ENCODE measurements at regions not wholly inside any gene's neighbourhood (a gene's known extent, or its start where the extent isn't known, plus 50 kb on each side); places are given as distances from the start of the nearest gene placed in this dataset.

DNA sequence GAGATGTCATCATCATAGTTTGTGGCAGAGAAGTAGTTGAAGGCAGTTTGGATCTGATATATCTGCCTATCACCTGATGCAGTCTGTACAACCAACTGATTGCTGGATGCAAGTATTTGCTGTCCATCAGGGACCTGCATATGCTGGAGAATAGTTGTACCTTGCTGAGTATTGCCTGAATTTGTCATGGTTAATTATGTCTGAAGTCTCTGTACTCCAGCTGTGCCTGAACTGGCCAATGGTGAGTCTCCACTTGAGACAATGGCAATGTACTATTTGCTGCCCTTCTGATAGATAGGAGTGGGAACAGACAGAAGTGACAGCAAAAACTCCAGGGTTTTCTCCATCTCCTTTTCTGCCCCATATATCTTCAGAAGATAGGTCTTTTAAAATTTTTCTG, 531.5 kb downstream of the EPHA7 start:
- H3K9me3 ChIP-seq, result peaks cover 0 to 10% (median 6%) of the 10 kb centered on the region in 3 donors
- TF ChIP-seq, protein P1, sequence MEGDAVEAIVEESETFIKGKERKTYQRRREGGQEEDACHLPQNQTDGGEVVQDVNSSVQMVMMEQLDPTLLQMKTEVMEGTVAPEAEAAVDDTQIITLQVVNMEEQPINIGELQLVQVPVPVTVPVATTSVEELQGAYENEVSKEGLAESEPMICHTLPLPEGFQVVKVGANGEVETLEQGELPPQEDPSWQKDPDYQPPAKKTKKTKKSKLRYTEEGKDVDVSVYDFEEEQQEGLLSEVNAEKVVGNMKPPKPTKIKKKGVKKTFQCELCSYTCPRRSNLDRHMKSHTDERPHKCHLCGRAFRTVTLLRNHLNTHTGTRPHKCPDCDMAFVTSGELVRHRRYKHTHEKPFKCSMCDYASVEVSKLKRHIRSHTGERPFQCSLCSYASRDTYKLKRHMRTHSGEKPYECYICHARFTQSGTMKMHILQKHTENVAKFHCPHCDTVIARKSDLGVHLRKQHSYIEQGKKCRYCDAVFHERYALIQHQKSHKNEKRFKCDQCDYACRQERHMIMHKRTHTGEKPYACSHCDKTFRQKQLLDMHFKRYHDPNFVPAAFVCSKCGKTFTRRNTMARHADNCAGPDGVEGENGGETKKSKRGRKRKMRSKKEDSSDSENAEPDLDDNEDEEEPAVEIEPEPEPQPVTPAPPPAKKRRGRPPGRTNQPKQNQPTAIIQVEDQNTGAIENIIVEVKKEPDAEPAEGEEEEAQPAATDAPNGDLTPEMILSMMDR (IDR thresholded peaks at IDR 0.05), result no peak
- no peak overlapping the region for H3K4me3 ChIP-seq
- H3K4me1 ChIP-seq, result no peaks in the 10 kb centered on the region
- intact Hi-C loops (cut with DNase I; ENCODE audit: low total_unique reads), result no loop called here
- no peaks in the 10 kb centered on the region for H3K36me3 ChIP-seq
- DNase-seq, result no peak
- H3K27ac ChIP-seq, result no peak overlapping the region
- no peaks in the 10 kb centered on the region for H3K27me3 ChIP-seq

DNA sequence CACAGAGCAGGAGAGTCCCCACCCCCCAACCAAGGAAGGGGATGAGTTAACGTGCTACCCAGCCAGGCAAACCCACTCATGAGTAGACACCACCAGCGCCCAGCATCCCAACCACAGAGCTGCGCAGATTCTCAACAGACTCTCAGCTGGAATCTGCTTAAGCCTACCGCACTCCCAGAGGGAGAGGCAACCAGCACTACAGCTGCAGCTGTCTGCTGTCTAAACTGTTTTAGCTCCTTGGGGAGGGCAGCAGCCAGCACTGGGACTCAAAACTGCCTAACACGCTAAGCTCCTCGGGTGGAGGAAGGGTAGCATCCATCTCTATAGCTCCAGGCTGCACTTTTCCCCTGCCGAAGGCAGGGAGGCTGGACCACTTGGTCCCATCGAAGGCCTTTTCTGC, 539.8 kb downstream of the EPHA7 start:
- no peaks in the 10 kb centered on the region for H3K9me3 ChIP-seq
- H3K4me1 ChIP-seq, result no peaks in the 10 kb centered on the region
- no peak for DNase-seq
- no peaks in the 10 kb centered on the region for H3K27me3 ChIP-seq
- TF ChIP-seq, protein P1 (IDR thresholded peaks at IDR 0.05), result no peak
- H3K36me3 ChIP-seq, result no peaks in the 10 kb centered on the region
- intact Hi-C loops (cut with DNase I; ENCODE audit: low total_unique reads), result no loop called here
- H3K27ac ChIP-seq, result no peak overlapping the region
- H3K4me3 ChIP-seq, result no peak overlapping the region

DNA sequence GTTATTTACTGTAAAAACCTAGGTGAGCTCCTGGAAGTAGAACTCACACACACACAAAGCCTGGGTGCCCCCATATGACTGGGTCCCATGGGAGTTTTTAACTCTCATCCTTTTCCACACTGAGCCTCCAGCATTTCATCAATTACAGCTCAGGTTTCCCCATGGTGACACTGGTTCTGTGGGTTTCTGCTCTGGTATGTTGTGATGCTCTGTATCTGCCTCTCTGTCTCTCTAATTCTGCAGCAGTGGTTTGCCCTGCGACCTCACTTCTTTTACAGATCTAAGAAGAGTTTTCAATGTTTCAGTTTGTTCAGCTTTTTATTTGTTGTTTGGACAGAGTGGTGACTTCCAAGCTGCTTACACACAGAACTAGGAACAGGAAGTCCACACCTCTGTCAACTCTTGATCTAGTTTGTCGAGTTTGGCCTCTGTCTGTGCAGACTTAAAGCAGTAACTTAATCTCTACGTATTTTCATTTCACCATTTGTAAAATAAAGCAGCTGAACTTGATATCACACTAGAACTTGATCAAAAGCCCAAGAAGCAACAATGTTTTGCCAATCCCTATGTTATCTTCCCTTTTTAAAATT, 554.3 kb downstream of the EPHA7 start:
- DNase-seq, result no peak
- intact Hi-C loops (cut with DNase I; ENCODE audit: low total_unique reads), result no loop called here
- Histone ChIP-seq H3K9me3 (no peaks in the 10 kb centered on the region), H3K36me3 (no peaks in the 10 kb centered on the region), H3K27me3 (no peaks in the 10 kb centered on the region), H3K27ac (no peak overlapping the region), H3K4me1 (no peaks in the 10 kb centered on the region), H3K4me3 (no peak overlapping the region)
- TF ChIP-seq, protein P1 (IDR thresholded peaks at IDR 0.05), result no peak

DNA sequence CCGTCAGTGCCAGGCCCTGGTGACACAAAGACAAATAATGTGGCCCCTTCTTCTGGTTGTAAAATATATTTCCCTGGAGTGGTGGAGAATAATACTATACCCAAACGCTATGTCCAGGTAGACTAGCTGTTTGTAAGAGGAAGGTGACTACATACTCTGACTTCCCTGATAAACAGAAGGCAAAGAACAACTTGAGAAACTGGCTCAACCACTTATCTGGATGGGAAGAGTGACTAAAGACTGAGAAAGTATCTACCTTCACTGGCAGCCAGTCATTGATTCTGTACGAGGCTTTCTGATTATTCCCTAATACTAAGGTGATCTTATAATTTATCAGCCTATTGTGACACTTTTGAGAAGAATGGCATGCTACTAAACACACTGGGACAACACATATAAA, 569.7 kb downstream of the EPHA7 start:
- intact Hi-C loops (cut with DNase I; ENCODE audit: low total_unique reads), result no loop called here
- Histone ChIP-seq H3K4me1 (no peaks in the 10 kb centered on the region), H3K4me3 (no peak overlapping the region), H3K27ac (no peak overlapping the region), H3K27me3 (no peaks in the 10 kb centered on the region), H3K36me3 (no peaks in the 10 kb centered on the region), H3K9me3 (no peaks in the 10 kb centered on the region)
- TF ChIP-seq, protein P1 (IDR thresholded peaks at IDR 0.05), result no peak
- no peak for DNase-seq

DNA sequence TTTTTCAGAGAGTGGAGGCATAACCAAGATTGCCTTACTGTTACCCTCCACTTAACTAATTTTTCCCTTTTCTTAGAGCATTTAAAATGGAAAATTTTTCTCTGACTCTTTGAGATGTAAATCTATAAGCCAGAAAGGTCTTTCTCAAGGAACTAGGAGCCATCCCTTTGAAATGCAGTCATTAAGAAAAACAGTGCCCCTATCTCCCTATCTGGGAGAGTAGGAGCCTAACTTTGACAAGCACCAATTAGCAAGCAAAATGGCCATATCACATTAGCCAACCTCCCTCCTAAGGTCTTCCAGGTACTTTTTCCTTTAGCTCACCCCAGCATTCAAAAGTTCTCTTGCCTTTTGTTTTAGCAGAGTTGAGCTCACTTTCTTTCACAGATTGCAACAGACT, 570.5 kb downstream of the EPHA7 start:
- Histone ChIP-seq H3K36me3 (no peaks in the 10 kb centered on the region), H3K4me1 (no peaks in the 10 kb centered on the region), H3K9me3 (no peaks in the 10 kb centered on the region), H3K4me3 (no peak overlapping the region), H3K27me3 (no peaks in the 10 kb centered on the region), H3K27ac (no peak overlapping the region)
- DNase-seq, result no peak
- TF ChIP-seq, protein P1 (IDR thresholded peaks at IDR 0.05), result no peak
- intact Hi-C loops (cut with DNase I; ENCODE audit: low total_unique reads), result no loop called here

DNA sequence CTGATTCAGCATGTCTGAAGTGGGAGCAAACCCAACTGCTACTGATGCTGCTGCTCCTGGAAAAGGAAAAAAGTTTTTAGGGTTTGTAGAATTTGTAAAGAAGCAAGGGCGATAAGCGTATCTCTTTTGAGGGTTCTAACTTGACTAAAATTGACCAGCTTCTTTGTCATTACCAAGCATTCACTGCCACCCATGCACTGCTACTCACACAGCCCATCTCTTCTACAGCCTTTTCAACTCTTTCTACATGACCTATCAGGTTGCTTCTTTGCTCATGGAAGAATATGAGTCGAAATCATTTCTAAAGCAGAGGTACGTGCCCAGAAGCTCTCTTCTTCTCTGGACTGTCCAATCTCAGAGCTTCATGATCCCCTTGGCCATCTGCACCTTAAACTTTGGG, 570.9 kb downstream of the EPHA7 start:
- intact Hi-C loops (cut with DNase I; ENCODE audit: low total_unique reads), result no loop called here
- TF ChIP-seq, protein P1 (IDR thresholded peaks at IDR 0.05), result no peak
- Histone ChIP-seq H3K9me3 (no peaks in the 10 kb centered on the region), H3K4me3 (no peak overlapping the region), H3K4me1 (no peaks in the 10 kb centered on the region), H3K27me3 (no peaks in the 10 kb centered on the region), H3K36me3 (no peaks in the 10 kb centered on the region), H3K27ac (no peak overlapping the region)
- no peak for DNase-seq
